HCT116 (cell line): ENCODE measurements at regions not wholly inside any gene's neighbourhood (a gene's known extent, or its start where the extent isn't known, plus 50 kb on each side); places are given as distances from the start of the nearest gene placed in this dataset.

Source experiments
- EZH2 ChIP-seq: fragments of 200-600 bp; sonication (generic); IDR thresholded peaks from 2 replicates; pipeline ENCODE4 v1.6.1; 2017; ENCODE audit warnings: antibody characterized with exemption, mixed run types
- EZH2phosphoT487 ChIP-seq: fragments of 200-600 bp; IDR thresholded peaks from 2 replicates; pipeline ENCODE4 v1.6.1; 2018; ENCODE audit warnings: antibody characterized with exemption, borderline replicate concordance
- POLR2A ChIP-seq: IDR thresholded peaks from 2 replicates; pipeline ENCODE4 v1.7.0; 2011; ENCODE audit warnings: borderline replicate concordance; ENCODE audit not compliant: insufficient read depth, insufficient read length; ENCODE audit errors: extremely low read depth
- POLR2AphosphoS5 ChIP-seq: IDR thresholded peaks from 2 replicates; pipeline ENCODE4 v1.6.1; 2011; ENCODE audit warnings: mild to moderate bottlenecking, low read depth, low read length, moderate library complexity
- ZFX ChIP-seq: fragments of 450-650 bp; IDR thresholded peaks from 2 replicates; pipeline ENCODE4 v1.6.1; 2017
- TF ChIP-seq, protein P1 (sequence below), 3 experiments: fragments of 200-600 bp in 1 of 3; sonication (generic) in 1 of 3; IDR thresholded peaks in 2 of 3; conservative IDR thresholded peaks in 1 of 3; 2 replicates each; pipeline ENCODE4 v1.5.1; 2012 to 2017; ENCODE audit warnings: low read depth in 2 of 3, low read length in 2 of 3, antibody characterized with exemption in 1 of 3, borderline replicate concordance in 1 of 3, control low read depth in 1 of 3, mild to moderate bottlenecking in 1 of 3, mixed read lengths in 1 of 3, mixed run types in 1 of 3, moderate library complexity in 1 of 3; ENCODE audit not compliant: insufficient read depth in 1 of 3

DNA sequence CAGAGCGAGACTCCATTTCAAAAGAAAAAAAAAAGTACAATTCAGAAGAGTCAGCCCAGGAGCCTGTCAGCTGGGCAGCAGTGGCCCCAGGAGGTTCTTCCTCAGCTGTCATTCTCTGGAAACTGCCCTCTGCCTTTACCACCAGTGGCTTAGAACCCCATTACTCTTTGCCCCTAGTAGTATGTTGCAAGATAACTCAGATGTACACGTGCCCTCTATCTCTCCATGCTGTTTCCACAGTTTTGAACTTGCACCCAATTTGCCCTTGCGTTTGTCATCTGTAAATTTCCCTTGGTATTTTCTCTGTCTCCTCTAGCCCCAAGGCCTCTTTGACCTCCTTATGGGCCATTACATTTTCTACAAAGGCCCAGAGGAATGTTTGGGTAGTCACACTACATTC, 56.7 kb upstream of the PRKAR2B start:
- TF ChIP-seq ZFX (no peak), POLR2A (no peak), EZH2 (no peak), EZH2phosphoT487 (no peak), POLR2AphosphoS5 (no peak)
- TF ChIP-seq, protein P1, sequence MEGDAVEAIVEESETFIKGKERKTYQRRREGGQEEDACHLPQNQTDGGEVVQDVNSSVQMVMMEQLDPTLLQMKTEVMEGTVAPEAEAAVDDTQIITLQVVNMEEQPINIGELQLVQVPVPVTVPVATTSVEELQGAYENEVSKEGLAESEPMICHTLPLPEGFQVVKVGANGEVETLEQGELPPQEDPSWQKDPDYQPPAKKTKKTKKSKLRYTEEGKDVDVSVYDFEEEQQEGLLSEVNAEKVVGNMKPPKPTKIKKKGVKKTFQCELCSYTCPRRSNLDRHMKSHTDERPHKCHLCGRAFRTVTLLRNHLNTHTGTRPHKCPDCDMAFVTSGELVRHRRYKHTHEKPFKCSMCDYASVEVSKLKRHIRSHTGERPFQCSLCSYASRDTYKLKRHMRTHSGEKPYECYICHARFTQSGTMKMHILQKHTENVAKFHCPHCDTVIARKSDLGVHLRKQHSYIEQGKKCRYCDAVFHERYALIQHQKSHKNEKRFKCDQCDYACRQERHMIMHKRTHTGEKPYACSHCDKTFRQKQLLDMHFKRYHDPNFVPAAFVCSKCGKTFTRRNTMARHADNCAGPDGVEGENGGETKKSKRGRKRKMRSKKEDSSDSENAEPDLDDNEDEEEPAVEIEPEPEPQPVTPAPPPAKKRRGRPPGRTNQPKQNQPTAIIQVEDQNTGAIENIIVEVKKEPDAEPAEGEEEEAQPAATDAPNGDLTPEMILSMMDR (IDR thresholded peaks at IDR 0.05 in 2 of 3, conservative IDR thresholded peaks at IDR 0.05 in 1 of 3; ENCODE audit: borderline replicate concordance in 1 of 3, insufficient read depth in 1 of 3, low read depth in 2 of 3, low read length in 2 of 3), result no peak
